Stomach (tissue), 8 donors: ENCODE measurements at regions not wholly inside any gene's neighbourhood (a gene's known extent, or its start where the extent isn't known, plus 50 kb on each side); places are given as distances from the start of the nearest gene placed in this dataset.

Experiments used
- DNase-seq, 2 donors: peaks; one replicate each; pipeline versions ENCODE4 v3.0.0 to v3.0.0-alpha.2; 2013 to 2019
- H3K27ac ChIP-seq, 5 donors: fragments of 200-600 bp in 4 of 5; sonication (generic) in 4 of 5; one replicate each; pipeline ENCODE4 v1.5.1; 2013 to 2019; ENCODE audit warnings: mild to moderate bottlenecking in 1 of 5, moderate library complexity in 1 of 5
- H3K27me3 ChIP-seq, 3 donors: fragments of 200-600 bp; sonication (generic); one replicate each; pipeline ENCODE4 v1.5.1; 2017 to 2019; ENCODE audit warnings: mixed run types in 1 of 3
- H3K36me3 ChIP-seq, 4 donors: fragments of 200-600 bp; sonication (generic); 1 replicate in 3 of 4; 2 replicates in 1 of 4; pipeline ENCODE4 v1.5.1; 2016 to 2019
- H3K4me1 ChIP-seq, 4 donors: fragments of 200-600 bp; sonication (generic); one replicate each; pipeline ENCODE4 v1.5.1; 2016 to 2019
- H3K4me3 ChIP-seq, 4 donors: fragments of 200-600 bp; sonication (generic) in 3 of 4; one replicate each; pipeline ENCODE4 v1.5.1; 2016 to 2019; ENCODE audit warnings: mild to moderate bottlenecking in 1 of 4
- H3K9me3 ChIP-seq, 4 donors: fragments of 200-600 bp; sonication (generic); one replicate each; pipeline ENCODE4 v1.5.1; 2016 to 2019
- EP300 ChIP-seq: sonication (generic); formaldehyde crosslinking; IDR thresholded peaks from one replicate; pipeline ENCODE4 v1.6.1; 2017; ENCODE audit warnings: antibody characterized with exemption
- POLR2A ChIP-seq, 4 donors: fragments of 450-650 bp; IDR thresholded peaks; one replicate each; pipeline ENCODE4 v1.6.1; 2016; ENCODE audit warnings: antibody characterized with exemption in 4 of 4, control low read depth in 2 of 4, mild to moderate bottlenecking in 1 of 4, moderate library complexity in 1 of 4
- POLR2AphosphoS5 ChIP-seq, 3 donors: sonication (generic); formaldehyde crosslinking; IDR thresholded peaks; one replicate each; pipeline ENCODE4 v1.6.1; 2016; ENCODE audit warnings: antibody characterized with exemption in 3 of 3
- WGBS, 5 donors: extraction: QIAGEN DNeasy Blood & Tissue Kit in 3 of 5; methylation state at CpG; one replicate each; pipeline versions ENCODE4 v1.1.5 to v1.1.7; 2013 to 2018; 5-methylcytosine and 5-hydroxymethylcytosine counted together
- intact Hi-C: fragments of 100-400 bp; cut with DNase I; formaldehyde crosslinking; loops from one replicate; pipeline ENCODE4 v1.15.1; 2023; ENCODE audit warnings: low total_unique reads
- TF ChIP-seq, protein P1 (sequence below), 7 experiments: fragments of 450-650 bp in 4 of 7; fragments of 200-600 bp in 3 of 7; sonication (generic) in 3 of 7; IDR thresholded peaks; one replicate each; pipeline ENCODE4 v1.5.1; 2016 to 2019; ENCODE audit warnings: antibody characterized with exemption in 7 of 7, control low read depth in 2 of 7, mild to moderate bottlenecking in 1 of 7
- donor health status: healthy with polysubstance abuse.
- donor health status: Bipolar disorder and iron deficiency.
- donor health status: healthy.

DNA sequence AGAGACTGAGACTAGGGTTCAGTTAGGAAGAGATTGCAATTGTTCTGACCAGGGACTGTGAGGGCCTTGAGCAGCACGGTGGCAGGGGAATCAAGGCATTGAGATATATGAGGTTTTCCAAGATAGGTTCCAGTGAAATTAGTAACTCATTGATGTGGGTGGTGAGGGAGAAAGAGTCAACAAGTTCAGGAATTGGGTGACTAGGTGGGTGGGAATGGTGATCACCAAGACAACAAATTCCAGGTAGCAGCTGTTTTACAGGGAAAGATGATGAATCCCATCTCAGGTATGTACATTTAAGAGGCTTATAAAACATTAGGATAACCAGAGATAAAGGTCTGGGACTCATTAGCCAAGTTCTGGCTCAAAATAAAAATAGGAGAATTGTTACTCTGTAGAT is 251.5 kb upstream of the MGAT5 start:
- H3K27me3 ChIP-seq = peaks cover 0 to 3% (median 0%) of the 10 kb centered on the region in 3 donors
- TF ChIP-seq EP300 = no peak
- TF ChIP-seq POLR2A (IDR thresholded peaks at IDR 0.05) = no peak
- TF ChIP-seq, protein P1, sequence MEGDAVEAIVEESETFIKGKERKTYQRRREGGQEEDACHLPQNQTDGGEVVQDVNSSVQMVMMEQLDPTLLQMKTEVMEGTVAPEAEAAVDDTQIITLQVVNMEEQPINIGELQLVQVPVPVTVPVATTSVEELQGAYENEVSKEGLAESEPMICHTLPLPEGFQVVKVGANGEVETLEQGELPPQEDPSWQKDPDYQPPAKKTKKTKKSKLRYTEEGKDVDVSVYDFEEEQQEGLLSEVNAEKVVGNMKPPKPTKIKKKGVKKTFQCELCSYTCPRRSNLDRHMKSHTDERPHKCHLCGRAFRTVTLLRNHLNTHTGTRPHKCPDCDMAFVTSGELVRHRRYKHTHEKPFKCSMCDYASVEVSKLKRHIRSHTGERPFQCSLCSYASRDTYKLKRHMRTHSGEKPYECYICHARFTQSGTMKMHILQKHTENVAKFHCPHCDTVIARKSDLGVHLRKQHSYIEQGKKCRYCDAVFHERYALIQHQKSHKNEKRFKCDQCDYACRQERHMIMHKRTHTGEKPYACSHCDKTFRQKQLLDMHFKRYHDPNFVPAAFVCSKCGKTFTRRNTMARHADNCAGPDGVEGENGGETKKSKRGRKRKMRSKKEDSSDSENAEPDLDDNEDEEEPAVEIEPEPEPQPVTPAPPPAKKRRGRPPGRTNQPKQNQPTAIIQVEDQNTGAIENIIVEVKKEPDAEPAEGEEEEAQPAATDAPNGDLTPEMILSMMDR (IDR thresholded peaks at IDR 0.05) = no peak
- no peak for TF ChIP-seq POLR2AphosphoS5 (IDR thresholded peaks at IDR 0.05)
- 91 to 96% (median 94%) methylated on average over 1 of the region's 1 CpG for WGBS, 5 donors
- no peaks in the 10 kb centered on the region for H3K9me3 ChIP-seq
- no peaks in the 10 kb centered on the region for H3K4me1 ChIP-seq
- H3K36me3 ChIP-seq = no peaks in the 10 kb centered on the region
- H3K4me3 ChIP-seq = no peak overlapping the region
- H3K27ac ChIP-seq = no peak overlapping the region
- DNase-seq = no peak
- intact Hi-C loops = no loop called here

DNA sequence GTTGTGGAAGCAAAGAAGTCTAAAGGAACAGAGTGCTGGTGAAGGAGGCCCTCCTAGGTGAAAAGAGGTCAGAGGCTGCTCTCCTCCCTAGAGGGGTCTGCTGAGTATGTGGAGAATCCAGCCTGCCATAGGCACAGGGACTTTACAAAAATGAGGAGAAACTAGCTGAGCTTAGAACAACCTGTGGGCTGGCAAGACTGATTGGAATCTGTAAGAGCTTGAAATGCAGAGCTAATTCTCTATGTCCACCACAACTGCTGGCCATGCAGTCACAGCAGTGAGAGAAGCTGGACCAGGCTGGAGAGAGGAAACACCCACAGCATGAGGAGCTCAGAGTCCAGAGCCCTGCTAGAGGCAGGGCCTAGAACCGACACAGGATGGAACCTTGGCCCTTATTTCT is 251.0 kb upstream of the MGAT5 start:
- WGBS, 5 donors = 0% methylated on average over 1 of the region's 1 CpG
- H3K4me1 ChIP-seq = no peaks in the 10 kb centered on the region
- DNase-seq = no peak
- no peaks in the 10 kb centered on the region for H3K36me3 ChIP-seq
- TF ChIP-seq EP300 (no peak), POLR2AphosphoS5 (IDR thresholded peaks at IDR 0.05) (no peak), POLR2A (IDR thresholded peaks at IDR 0.05) (no peak)
- TF ChIP-seq, protein P1 (IDR thresholded peaks at IDR 0.05) = no peak
- no peak overlapping the region for H3K27ac ChIP-seq
- intact Hi-C loops = no loop called here
- peaks cover 0 to 3% (median 0%) of the 10 kb centered on the region in 3 donors for H3K27me3 ChIP-seq
- H3K4me3 ChIP-seq = no peak overlapping the region
- H3K9me3 ChIP-seq = no peaks in the 10 kb centered on the region

DNA sequence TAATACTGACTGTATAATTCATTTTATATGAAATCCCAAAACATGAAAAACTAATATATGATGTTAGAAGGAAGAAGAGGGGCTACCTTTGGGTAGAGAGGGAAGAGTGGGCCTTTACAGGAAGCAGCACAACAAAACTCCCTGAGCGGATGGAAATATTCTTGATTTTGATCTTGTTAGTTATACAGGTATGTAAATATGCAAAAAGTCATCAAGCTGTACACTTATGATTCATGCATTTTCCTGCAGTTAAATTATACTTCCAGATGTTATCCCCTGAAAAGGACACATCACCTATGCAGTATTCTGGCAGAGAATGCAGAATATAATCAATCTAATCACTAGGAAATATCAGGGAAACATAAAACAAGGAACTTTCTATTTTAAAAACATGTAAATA is 249.4 kb upstream of the MGAT5 start:
- 91 to 98% (median 97%) methylated on average over 1 of the region's 1 CpG for whole genome bisulfite sequencing, 5 donors
- intact Hi-C loops = no loop called here
- Histone ChIP-seq H3K4me3 (no peak overlapping the region), H3K4me1 (no peaks in the 10 kb centered on the region), H3K9me3 (no peaks in the 10 kb centered on the region), H3K36me3 (no peaks in the 10 kb centered on the region), H3K27me3 (no peaks in the 10 kb centered on the region), H3K27ac (no peak overlapping the region)
- TF ChIP-seq, protein P1 (IDR thresholded peaks at IDR 0.05) = no peak
- no peak for TF ChIP-seq POLR2A (IDR thresholded peaks at IDR 0.05)
- no peak for TF ChIP-seq POLR2AphosphoS5 (IDR thresholded peaks at IDR 0.05)
- no peak for TF ChIP-seq EP300
- DNase-seq = no peak

DNA sequence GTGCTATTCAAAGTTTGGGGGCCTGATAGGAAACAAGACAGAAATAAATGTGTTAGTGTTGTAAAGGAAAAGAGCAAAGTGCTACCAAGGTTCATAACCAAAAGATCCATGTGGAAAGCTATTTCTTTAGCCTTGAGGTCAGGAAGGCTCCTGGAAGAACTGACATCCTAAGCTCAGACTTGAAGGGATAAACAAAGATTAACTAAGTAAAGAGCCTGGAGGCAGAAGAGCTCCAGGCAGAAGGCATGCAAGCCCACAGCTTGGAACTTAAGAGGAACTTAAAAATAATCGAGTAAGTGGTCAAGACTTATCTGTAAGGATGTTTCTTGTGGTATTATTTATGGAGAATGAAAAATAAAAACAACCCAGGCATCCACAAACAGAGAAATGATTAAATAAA is 245.0 kb upstream of the MGAT5 start:
- Histone ChIP-seq H3K27me3 (no peaks in the 10 kb centered on the region), H3K27ac (no peak overlapping the region), H3K9me3 (no peaks in the 10 kb centered on the region), H3K4me3 (no peak overlapping the region), H3K4me1 (peaks cover 0 to 8% (median 0%) of the 10 kb centered on the region in 4 donors), H3K36me3 (no peaks in the 10 kb centered on the region)
- TF ChIP-seq EP300 (no peak), POLR2AphosphoS5 (IDR thresholded peaks at IDR 0.05) (no peak), POLR2A (IDR thresholded peaks at IDR 0.05) (no peak)
- TF ChIP-seq, protein P1 (IDR thresholded peaks at IDR 0.05) = no peak
- intact Hi-C loops = no loop called here
- no peak for DNase-seq
- 32 to 48% (median 37%) methylated on average over 1 of the region's 1 CpG for WGBS, 5 donors
